Neural cell (in vitro differentiated cells): ENCODE measurements at regions not wholly inside any gene's neighbourhood (a gene's known extent, or its start where the extent isn't known, plus 50 kb on each side); places are given as distances from the start of the nearest gene placed in this dataset.

ENCODE experiments used
- CTCF ChIP-seq: fragments of 450-650 bp; IDR thresholded peaks from 2 replicates; pipeline ENCODE4 v1.5.1; 2014; ENCODE audit warnings: antibody characterized with exemption, mild to moderate bottlenecking, moderate library complexity; ENCODE audit not compliant: poor library complexity, severe bottlenecking
- EP300 ChIP-seq: fragments of 450-650 bp; conservative IDR thresholded peaks from 2 replicates; pipeline ENCODE4 v1.6.1; 2014; ENCODE audit warnings: antibody characterized with exemption, mild to moderate bottlenecking, moderate library complexity; ENCODE audit not compliant: poor library complexity, severe bottlenecking
- REST ChIP-seq: IDR thresholded peaks from 2 replicates; pipeline ENCODE4 v1.6.1; 2012; ENCODE audit warnings: borderline replicate concordance

- TF ChIP-seq EP300 (no peak), CTCF (no peak), REST (no peak)
These were observed 290.2 kb upstream of the POU5F2 start for GRCh38 chr5:94031631-94032030.
